Breast epithelium (tissue), 3 donors: ENCODE measurements at regions not wholly inside any gene's neighbourhood (a gene's known extent, or its start where the extent isn't known, plus 50 kb on each side); places are given as distances from the start of the nearest gene placed in this dataset.

Experiments used
- POLR2A ChIP-seq: fragments of 450-650 bp; IDR thresholded peaks from one replicate; pipeline ENCODE4 v1.6.1; 2016; ENCODE audit warnings: antibody characterized with exemption, mild to moderate bottlenecking, moderate library complexity
- TF ChIP-seq, protein P1 (sequence below), 3 donors: fragments of 450-650 bp; IDR thresholded peaks; one replicate each; pipeline ENCODE4 v1.5.1; 2016 to 2017; ENCODE audit warnings: antibody characterized with exemption in 3 of 3, mild to moderate bottlenecking in 3 of 3, moderate library complexity in 3 of 3

DNA sequence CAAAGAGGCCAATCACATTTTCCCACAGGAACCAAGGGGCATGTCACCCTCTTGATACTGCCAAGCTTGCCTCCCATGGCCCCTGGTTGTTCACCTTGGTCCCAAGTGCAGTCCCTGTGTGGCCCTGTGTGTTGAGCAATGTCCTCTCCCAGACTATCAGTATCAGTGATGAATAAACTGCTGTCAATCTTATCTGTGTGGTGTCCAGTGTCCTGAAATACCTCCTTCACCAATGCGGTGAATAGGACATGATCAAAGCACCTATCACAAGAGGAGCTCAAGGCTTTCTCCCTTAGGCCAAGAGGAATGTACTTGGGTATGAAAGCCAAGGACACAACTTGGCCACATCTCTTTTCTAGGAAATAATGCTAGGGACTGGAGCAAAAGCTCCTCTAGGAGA, 68.2 kb downstream of the MAIP1 start:
- TF ChIP-seq POLR2A: no peak
- TF ChIP-seq, protein P1, sequence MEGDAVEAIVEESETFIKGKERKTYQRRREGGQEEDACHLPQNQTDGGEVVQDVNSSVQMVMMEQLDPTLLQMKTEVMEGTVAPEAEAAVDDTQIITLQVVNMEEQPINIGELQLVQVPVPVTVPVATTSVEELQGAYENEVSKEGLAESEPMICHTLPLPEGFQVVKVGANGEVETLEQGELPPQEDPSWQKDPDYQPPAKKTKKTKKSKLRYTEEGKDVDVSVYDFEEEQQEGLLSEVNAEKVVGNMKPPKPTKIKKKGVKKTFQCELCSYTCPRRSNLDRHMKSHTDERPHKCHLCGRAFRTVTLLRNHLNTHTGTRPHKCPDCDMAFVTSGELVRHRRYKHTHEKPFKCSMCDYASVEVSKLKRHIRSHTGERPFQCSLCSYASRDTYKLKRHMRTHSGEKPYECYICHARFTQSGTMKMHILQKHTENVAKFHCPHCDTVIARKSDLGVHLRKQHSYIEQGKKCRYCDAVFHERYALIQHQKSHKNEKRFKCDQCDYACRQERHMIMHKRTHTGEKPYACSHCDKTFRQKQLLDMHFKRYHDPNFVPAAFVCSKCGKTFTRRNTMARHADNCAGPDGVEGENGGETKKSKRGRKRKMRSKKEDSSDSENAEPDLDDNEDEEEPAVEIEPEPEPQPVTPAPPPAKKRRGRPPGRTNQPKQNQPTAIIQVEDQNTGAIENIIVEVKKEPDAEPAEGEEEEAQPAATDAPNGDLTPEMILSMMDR (IDR thresholded peaks at IDR 0.05): no peak
